ENCODE measurements at regions not wholly inside any gene's neighbourhood (a gene's known extent, or its start where the extent isn't known, plus 50 kb on each side); places are given as distances from the start of the nearest gene placed in this dataset.

DNA sequence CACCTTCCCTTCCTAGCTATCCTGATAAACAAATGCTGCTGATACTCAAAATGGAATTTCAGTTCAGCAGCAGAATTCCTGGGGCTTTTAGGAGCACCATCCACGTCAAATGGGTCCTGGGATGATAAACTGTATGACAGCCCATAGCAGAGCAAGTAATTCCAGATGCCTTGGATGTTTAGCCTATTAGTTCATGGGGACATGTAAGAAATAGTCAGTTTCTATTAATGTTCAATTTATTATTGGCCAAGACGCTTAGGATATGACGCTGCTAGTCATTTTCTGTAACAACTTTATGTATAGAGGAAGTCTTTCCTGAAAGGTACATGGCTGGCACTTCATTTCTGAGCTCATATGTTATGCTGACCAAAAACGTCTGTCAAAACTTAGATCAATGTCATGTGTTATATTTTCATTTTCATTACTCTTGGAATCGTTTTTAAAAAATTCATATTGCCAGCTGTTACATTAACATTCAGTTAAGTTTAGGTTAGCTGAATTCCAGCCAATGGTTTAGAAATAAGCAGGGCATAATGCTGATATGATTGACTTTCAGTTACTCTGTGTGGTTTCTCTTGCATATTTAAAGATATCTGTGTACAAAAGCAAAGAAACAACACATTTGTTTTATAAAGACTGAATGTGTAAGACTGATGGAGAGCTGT is 243.8 kb downstream of the CSNK1G3 start:
- TF ChIP-seq, protein P1, sequence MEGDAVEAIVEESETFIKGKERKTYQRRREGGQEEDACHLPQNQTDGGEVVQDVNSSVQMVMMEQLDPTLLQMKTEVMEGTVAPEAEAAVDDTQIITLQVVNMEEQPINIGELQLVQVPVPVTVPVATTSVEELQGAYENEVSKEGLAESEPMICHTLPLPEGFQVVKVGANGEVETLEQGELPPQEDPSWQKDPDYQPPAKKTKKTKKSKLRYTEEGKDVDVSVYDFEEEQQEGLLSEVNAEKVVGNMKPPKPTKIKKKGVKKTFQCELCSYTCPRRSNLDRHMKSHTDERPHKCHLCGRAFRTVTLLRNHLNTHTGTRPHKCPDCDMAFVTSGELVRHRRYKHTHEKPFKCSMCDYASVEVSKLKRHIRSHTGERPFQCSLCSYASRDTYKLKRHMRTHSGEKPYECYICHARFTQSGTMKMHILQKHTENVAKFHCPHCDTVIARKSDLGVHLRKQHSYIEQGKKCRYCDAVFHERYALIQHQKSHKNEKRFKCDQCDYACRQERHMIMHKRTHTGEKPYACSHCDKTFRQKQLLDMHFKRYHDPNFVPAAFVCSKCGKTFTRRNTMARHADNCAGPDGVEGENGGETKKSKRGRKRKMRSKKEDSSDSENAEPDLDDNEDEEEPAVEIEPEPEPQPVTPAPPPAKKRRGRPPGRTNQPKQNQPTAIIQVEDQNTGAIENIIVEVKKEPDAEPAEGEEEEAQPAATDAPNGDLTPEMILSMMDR (conservative IDR thresholded peaks at IDR 0.05), result no peak
- TF ChIP-seq ZFX (IDR thresholded peaks at IDR 0.05), result no peak
